H1 (cell line): ENCODE measurements at regions not wholly inside any gene's neighbourhood (a gene's known extent, or its start where the extent isn't known, plus 50 kb on each side); places are given as distances from the start of the nearest gene placed in this dataset.

Source experiments
- TF ChIP-seq, protein P1 (sequence below): fragments of 300-600 bp; sonication (generic); IDR thresholded peaks from 2 replicates; pipeline ENCODE4 v1.7.1; 2012; ENCODE audit warnings: low read length, moderate library complexity, mild to moderate bottlenecking, inconsistent platforms; ENCODE audit not compliant: insufficient replicate concordance

DNA sequence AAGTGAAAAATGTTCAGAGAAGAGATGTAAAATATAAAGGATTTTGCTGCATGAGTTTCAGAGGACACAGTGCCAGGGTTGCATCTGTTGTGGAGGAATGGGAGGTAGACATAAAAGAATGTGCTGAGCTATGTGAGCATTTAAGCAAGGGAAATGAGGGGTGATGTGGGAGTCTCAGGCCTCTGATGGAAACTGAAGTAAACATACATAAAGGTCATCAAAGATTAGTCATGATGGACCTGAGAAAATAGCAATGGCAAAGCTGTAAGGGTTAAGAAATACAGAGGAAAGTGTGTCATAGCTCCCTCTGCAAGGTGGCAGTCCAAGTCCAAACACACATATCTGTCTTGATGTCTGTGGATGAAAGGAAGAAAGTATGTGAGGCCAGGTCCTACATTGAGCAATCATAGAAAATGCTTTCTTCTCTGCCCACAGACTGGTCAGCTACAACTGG, 306.6 kb upstream of the ECI2 start (continued):
- TF ChIP-seq, protein P1, sequence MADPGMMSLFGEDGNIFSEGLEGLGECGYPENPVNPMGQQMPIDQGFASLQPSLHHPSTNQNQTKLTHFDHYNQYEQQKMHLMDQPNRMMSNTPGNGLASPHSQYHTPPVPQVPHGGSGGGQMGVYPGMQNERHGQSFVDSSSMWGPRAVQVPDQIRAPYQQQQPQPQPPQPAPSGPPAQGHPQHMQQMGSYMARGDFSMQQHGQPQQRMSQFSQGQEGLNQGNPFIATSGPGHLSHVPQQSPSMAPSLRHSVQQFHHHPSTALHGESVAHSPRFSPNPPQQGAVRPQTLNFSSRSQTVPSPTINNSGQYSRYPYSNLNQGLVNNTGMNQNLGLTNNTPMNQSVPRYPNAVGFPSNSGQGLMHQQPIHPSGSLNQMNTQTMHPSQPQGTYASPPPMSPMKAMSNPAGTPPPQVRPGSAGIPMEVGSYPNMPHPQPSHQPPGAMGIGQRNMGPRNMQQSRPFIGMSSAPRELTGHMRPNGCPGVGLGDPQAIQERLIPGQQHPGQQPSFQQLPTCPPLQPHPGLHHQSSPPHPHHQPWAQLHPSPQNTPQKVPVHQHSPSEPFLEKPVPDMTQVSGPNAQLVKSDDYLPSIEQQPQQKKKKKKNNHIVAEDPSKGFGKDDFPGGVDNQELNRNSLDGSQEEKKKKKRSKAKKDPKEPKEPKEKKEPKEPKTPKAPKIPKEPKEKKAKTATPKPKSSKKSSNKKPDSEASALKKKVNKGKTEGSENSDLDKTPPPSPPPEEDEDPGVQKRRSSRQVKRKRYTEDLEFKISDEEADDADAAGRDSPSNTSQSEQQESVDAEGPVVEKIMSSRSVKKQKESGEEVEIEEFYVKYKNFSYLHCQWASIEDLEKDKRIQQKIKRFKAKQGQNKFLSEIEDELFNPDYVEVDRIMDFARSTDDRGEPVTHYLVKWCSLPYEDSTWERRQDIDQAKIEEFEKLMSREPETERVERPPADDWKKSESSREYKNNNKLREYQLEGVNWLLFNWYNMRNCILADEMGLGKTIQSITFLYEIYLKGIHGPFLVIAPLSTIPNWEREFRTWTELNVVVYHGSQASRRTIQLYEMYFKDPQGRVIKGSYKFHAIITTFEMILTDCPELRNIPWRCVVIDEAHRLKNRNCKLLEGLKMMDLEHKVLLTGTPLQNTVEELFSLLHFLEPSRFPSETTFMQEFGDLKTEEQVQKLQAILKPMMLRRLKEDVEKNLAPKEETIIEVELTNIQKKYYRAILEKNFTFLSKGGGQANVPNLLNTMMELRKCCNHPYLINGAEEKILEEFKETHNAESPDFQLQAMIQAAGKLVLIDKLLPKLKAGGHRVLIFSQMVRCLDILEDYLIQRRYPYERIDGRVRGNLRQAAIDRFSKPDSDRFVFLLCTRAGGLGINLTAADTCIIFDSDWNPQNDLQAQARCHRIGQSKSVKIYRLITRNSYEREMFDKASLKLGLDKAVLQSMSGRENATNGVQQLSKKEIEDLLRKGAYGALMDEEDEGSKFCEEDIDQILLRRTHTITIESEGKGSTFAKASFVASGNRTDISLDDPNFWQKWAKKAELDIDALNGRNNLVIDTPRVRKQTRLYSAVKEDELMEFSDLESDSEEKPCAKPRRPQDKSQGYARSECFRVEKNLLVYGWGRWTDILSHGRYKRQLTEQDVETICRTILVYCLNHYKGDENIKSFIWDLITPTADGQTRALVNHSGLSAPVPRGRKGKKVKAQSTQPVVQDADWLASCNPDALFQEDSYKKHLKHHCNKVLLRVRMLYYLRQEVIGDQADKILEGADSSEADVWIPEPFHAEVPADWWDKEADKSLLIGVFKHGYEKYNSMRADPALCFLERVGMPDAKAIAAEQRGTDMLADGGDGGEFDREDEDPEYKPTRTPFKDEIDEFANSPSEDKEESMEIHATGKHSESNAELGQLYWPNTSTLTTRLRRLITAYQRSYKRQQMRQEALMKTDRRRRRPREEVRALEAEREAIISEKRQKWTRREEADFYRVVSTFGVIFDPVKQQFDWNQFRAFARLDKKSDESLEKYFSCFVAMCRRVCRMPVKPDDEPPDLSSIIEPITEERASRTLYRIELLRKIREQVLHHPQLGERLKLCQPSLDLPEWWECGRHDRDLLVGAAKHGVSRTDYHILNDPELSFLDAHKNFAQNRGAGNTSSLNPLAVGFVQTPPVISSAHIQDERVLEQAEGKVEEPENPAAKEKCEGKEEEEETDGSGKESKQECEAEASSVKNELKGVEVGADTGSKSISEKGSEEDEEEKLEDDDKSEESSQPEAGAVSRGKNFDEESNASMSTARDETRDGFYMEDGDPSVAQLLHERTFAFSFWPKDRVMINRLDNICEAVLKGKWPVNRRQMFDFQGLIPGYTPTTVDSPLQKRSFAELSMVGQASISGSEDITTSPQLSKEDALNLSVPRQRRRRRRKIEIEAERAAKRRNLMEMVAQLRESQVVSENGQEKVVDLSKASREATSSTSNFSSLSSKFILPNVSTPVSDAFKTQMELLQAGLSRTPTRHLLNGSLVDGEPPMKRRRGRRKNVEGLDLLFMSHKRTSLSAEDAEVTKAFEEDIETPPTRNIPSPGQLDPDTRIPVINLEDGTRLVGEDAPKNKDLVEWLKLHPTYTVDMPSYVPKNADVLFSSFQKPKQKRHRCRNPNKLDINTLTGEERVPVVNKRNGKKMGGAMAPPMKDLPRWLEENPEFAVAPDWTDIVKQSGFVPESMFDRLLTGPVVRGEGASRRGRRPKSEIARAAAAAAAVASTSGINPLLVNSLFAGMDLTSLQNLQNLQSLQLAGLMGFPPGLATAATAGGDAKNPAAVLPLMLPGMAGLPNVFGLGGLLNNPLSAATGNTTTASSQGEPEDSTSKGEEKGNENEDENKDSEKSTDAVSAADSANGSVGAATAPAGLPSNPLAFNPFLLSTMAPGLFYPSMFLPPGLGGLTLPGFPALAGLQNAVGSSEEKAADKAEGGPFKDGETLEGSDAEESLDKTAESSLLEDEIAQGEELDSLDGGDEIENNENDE = no peak
- TF ChIP-seq, all 59 proteins: peak for 0
